Left lung (tissue), 4 donors: ENCODE measurements at regions not wholly inside any gene's neighbourhood (a gene's known extent, or its start where the extent isn't known, plus 50 kb on each side); places are given as distances from the start of the nearest gene placed in this dataset.

ENCODE experiments used
- ATAC-seq: fragments of 200-7000 bp; cut with Tn5 transposase; one replicate; pipeline ENCODE4 v1.9.1; 2020; ENCODE audit warnings: moderate library complexity
- DNase-seq, 4 donors: peaks; one replicate each; pipeline ENCODE4 v3.0.0-alpha.2; 2013 to 2020
- H3K27ac ChIP-seq, 2 donors: fragments of 200-600 bp; sonication (generic) in 1 of 2; one replicate each; pipeline versions ENCODE4 v1.5.0 to v1.8.0; 2020 to 2021
- H3K27me3 ChIP-seq, 2 donors: fragments of 200-600 bp; sonication (generic) in 1 of 2; one replicate each; pipeline versions ENCODE4 v1.5.0 to v1.8.0; 2020 to 2021
- H3K36me3 ChIP-seq, 2 donors: fragments of 200-600 bp; sonication (generic) in 1 of 2; one replicate each; pipeline versions ENCODE4 v1.5.0 to v1.8.0; 2020 to 2021
- H3K4me1 ChIP-seq, 2 donors: fragments of 200-600 bp; one replicate each; pipeline ENCODE4 v1.8.0; 2021
- H3K4me3 ChIP-seq, 2 donors: fragments of 200-600 bp; sonication (generic) in 1 of 2; one replicate each; pipeline versions ENCODE4 v1.5.0 to v1.8.0; 2020 to 2021; ENCODE audit warnings: mild to moderate bottlenecking in 1 of 2
- H3K9me3 ChIP-seq, 2 donors: fragments of 200-600 bp; sonication (generic) in 1 of 2; one replicate each; pipeline versions ENCODE4 v1.5.0 to v1.8.0; 2020 to 2021
- CTCF ChIP-seq, 2 donors: fragments of 200-600 bp; sonication (generic) in 1 of 2; IDR thresholded peaks; one replicate each; pipeline versions ENCODE4 v1.5.0 to v1.8.0; 2021; ENCODE audit warnings: antibody characterized with exemption in 2 of 2
- intact Hi-C, 2 donors: fragments of 100-400 bp; cut with DNase I; formaldehyde crosslinking; loops; one replicate each; pipeline versions ENCODE4 v1.11.2 to v1.14.2; 2022
- donor health status: DM: no; HTN: yes; CAD: no.
- donor health status: DM: no; HTN: no; CAD: no.

GRCh38 chr20:22974354-22974753 lies 60.8 kb upstream of the SSTR4 start:
- DNase-seq (no peak), ATAC-seq (peak; percentile 62)
- no peaks in the 10 kb centered on the region for H3K36me3 ChIP-seq
- no peak for TF ChIP-seq CTCF (IDR thresholded peaks at IDR 0.05)
- no peak overlapping the region for H3K27ac ChIP-seq
- H3K9me3 ChIP-seq, result no peaks in the 10 kb centered on the region
- no peak overlapping the region for H3K4me3 ChIP-seq
- no peaks in the 10 kb centered on the region for H3K27me3 ChIP-seq
- intact Hi-C loops, result no loop called here
- peaks cover 3 to 6% of the 10 kb centered on the region in 2 donors for H3K4me1 ChIP-seq

GRCh38 chr20:22977047-22977785 lies 57.9 kb upstream of the SSTR4 start:
- DNase-seq, result peak in 1 of 4 donors; percentile 47
- Histone ChIP-seq H3K27me3 (peaks cover 0 to 4% of the 10 kb centered on the region in 2 donors), H3K9me3 (no peaks in the 10 kb centered on the region), H3K27ac (peak overlapping the region in 1 of 2 donors; percentile 31), H3K36me3 (no peaks in the 10 kb centered on the region), H3K4me3 (no peak overlapping the region), H3K4me1 (peaks cover 3 to 6% of the 10 kb centered on the region in 2 donors)
- ATAC-seq, result peak; percentile 50
- intact Hi-C loops, result no loop called here
- TF ChIP-seq CTCF (IDR thresholded peaks at IDR 0.05), result no peak

GRCh38 chr20:22984008-22984407 lies 51.1 kb upstream of the SSTR4 start:
- peaks cover 0 to 12% of the 10 kb centered on the region in 2 donors for H3K27me3 ChIP-seq
- no peaks in the 10 kb centered on the region for H3K36me3 ChIP-seq
- ATAC-seq (no peak), DNase-seq (no peak)
- H3K4me1 ChIP-seq, result peaks cover 0 to 22% of the 10 kb centered on the region in 2 donors
- intact Hi-C loops, result no loop called here
- peak overlapping the region in 1 of 2 donors; percentile 48 for H3K27ac ChIP-seq
- no peak overlapping the region for H3K4me3 ChIP-seq
- TF ChIP-seq CTCF (IDR thresholded peaks at IDR 0.05), result no peak
- no peaks in the 10 kb centered on the region for H3K9me3 ChIP-seq

GRCh38 chr20:22984606-22985005 lies 50.5 kb upstream of the SSTR4 start:
- Histone ChIP-seq H3K36me3 (no peaks in the 10 kb centered on the region), H3K27ac (peak overlapping the region in 1 of 2 donors; percentile 48)
- peak; percentile 47 for ATAC-seq

More at GRCh38 chr20:22984606-22985005, 50.5 kb upstream of the SSTR4 start:
- no peak overlapping the region for H3K4me3 ChIP-seq
- no peaks in the 10 kb centered on the region for H3K9me3 ChIP-seq
- TF ChIP-seq CTCF (IDR thresholded peaks at IDR 0.05), result no peak
- peaks cover 0 to 22% of the 10 kb centered on the region in 2 donors for H3K4me1 ChIP-seq
- DNase-seq, result peak in 1 of 4 donors; percentile 73
- peaks cover 0 to 12% of the 10 kb centered on the region in 2 donors for H3K27me3 ChIP-seq
- intact Hi-C loops, result no loop called here
